HG03064 (cell line): ENCODE measurements at regions not wholly inside any gene's neighbourhood (a gene's known extent, or its start where the extent isn't known, plus 50 kb on each side); places are given as distances from the start of the nearest gene placed in this dataset.

Source experiments
- ATAC-seq: cut with Tn5 transposase; IDR thresholded peaks from one replicate; pipeline ENCODE4 v1.9.1; 2021; ENCODE audit warnings: low read depth; ENCODE audit not compliant: unreplicated experiment

- ATAC-seq = no peak
These were observed 294.6 kb downstream of the PCNX1 start for GRCh38 chr14:71201840-71202239.

GRCh38 chr14:71202881-71203280 lies 295.6 kb downstream of the PCNX1 start:
- no peak for ATAC-seq

- no peak for ATAC-seq
These were observed 296.0 kb downstream of the PCNX1 start for GRCh38 chr14:71203306-71203705.

GRCh38 chr14:71204231-71204630 lies 297.0 kb downstream of the PCNX1 start:
- ATAC-seq = no peak

GRCh38 chr14:71204768-71205167 lies 297.5 kb downstream of the PCNX1 start:
- no peak for ATAC-seq

- ATAC-seq = no peak
These were observed 298.9 kb downstream of the PCNX1 start for GRCh38 chr14:71206123-71206522.

- no peak for ATAC-seq
These were observed 299.6 kb downstream of the PCNX1 start for GRCh38 chr14:71206766-71207371.

GRCh38 chr14:71208702-71209357 lies 301.6 kb downstream of the PCNX1 start:
- no peak for ATAC-seq

- ATAC-seq = no peak
These were observed 302.6 kb downstream of the PCNX1 start for GRCh38 chr14:71209888-71210287.

- ATAC-seq = no peak
These were observed 304.8 kb downstream of the PCNX1 start for GRCh38 chr14:71212093-71212492.

GRCh38 chr14:71212683-71213107 lies 305.4 kb downstream of the PCNX1 start:
- no peak for ATAC-seq

GRCh38 chr14:71214241-71214640 lies 307.0 kb downstream of the PCNX1 start:
- no peak for ATAC-seq

GRCh38 chr14:71220462-71220861 lies 313.2 kb downstream of the PCNX1 start:
- ATAC-seq = no peak

GRCh38 chr14:71221119-71221518 lies 313.9 kb downstream of the PCNX1 start:
- ATAC-seq = no peak

GRCh38 chr14:71225113-71225512 lies 317.9 kb downstream of the PCNX1 start:
- ATAC-seq = no peak

GRCh38 chr14:71228711-71229110 lies 321.5 kb downstream of the PCNX1 start:
- no peak for ATAC-seq

GRCh38 chr14:71229875-71230274 lies 322.6 kb downstream of the PCNX1 start:
- ATAC-seq = no peak

GRCh38 chr14:71230897-71231296 lies 323.6 kb downstream of the PCNX1 start:
- ATAC-seq = no peak

GRCh38 chr14:71231521-71232393 lies 324.5 kb downstream of the PCNX1 start:
- no peak for ATAC-seq

- no peak for ATAC-seq
These were observed 325.2 kb downstream of the PCNX1 start for GRCh38 chr14:71232506-71232905.

GRCh38 chr14:71235875-71236274 lies 328.6 kb downstream of the PCNX1 start:
- no peak for ATAC-seq
